CD4-positive, alpha-beta T cell treated with Interleukin-17A for 1 hour (primary cell): ENCODE measurements at regions not wholly inside any gene's neighbourhood (a gene's known extent, or its start where the extent isn't known, plus 50 kb on each side); places are given as distances from the start of the nearest gene placed in this dataset.

Source experiments
- DNase-seq: peaks from one replicate; pipeline ENCODE4 v3.0.0-alpha.2; 2020

GRCh38 chr12:18905134-18905533 lies 167.2 kb downstream of the CAPZA3 start:
- no peak for DNase-seq

GRCh38 chr12:18906395-18906794 lies 168.5 kb downstream of the CAPZA3 start:
- DNase-seq: no peak

GRCh38 chr12:18907127-18907526 lies 169.2 kb downstream of the CAPZA3 start:
- DNase-seq: no peak

GRCh38 chr12:18907728-18908127 lies 169.8 kb downstream of the CAPZA3 start:
- DNase-seq: no peak

- DNase-seq: no peak
Measured at GRCh38 chr12:18908191-18908590, 170.3 kb downstream of the CAPZA3 start.

GRCh38 chr12:18919871-18920511 lies 182.1 kb downstream of the CAPZA3 start:
- no peak for DNase-seq

- DNase-seq: no peak
Measured at GRCh38 chr12:18922851-18923250, 184.9 kb downstream of the CAPZA3 start.

- no peak for DNase-seq
Measured at GRCh38 chr12:18923721-18924120, 185.8 kb downstream of the CAPZA3 start.

GRCh38 chr12:18926188-18926587 lies 188.3 kb downstream of the CAPZA3 start:
- DNase-seq: no peak

GRCh38 chr12:18932211-18932610 lies 194.3 kb downstream of the CAPZA3 start:
- no peak for DNase-seq

- no peak for DNase-seq
Measured at GRCh38 chr12:18932715-18933114, 194.8 kb downstream of the CAPZA3 start.

GRCh38 chr12:18935371-18935965 lies 194.1 kb upstream of the PLEKHA5 start:
- no peak for DNase-seq

GRCh38 chr12:18939051-18939450 lies 190.5 kb upstream of the PLEKHA5 start:
- DNase-seq: no peak

GRCh38 chr12:18942669-18943068 lies 186.9 kb upstream of the PLEKHA5 start:
- no peak for DNase-seq

- DNase-seq: no peak
Measured at GRCh38 chr12:18943200-18943599, 186.3 kb upstream of the PLEKHA5 start.

GRCh38 chr12:18946106-18946505 lies 183.4 kb upstream of the PLEKHA5 start:
- DNase-seq: no peak

GRCh38 chr12:18951218-18951617 lies 178.3 kb upstream of the PLEKHA5 start:
- DNase-seq: no peak

- DNase-seq: no peak
Measured at GRCh38 chr12:18953505-18953904, 176.0 kb upstream of the PLEKHA5 start.

GRCh38 chr12:18955594-18955993 lies 173.9 kb upstream of the PLEKHA5 start:
- DNase-seq: no peak

- no peak for DNase-seq
Measured at GRCh38 chr12:18965203-18965602, 164.3 kb upstream of the PLEKHA5 start.

GRCh38 chr12:18966954-18967353 lies 162.6 kb upstream of the PLEKHA5 start:
- no peak for DNase-seq

- DNase-seq: no peak
Measured at GRCh38 chr12:18967814-18968213, 161.7 kb upstream of the PLEKHA5 start.

GRCh38 chr12:18969512-18969911 lies 160.0 kb upstream of the PLEKHA5 start:
- DNase-seq: no peak

- no peak for DNase-seq
Measured at GRCh38 chr12:18970603-18971002, 158.9 kb upstream of the PLEKHA5 start.

GRCh38 chr12:18971932-18972331 lies 157.6 kb upstream of the PLEKHA5 start:
- DNase-seq: no peak
